Epithelial cell of esophagus (primary cell): ENCODE measurements at regions not wholly inside any gene's neighbourhood (a gene's known extent, or its start where the extent isn't known, plus 50 kb on each side); places are given as distances from the start of the nearest gene placed in this dataset.

Experiments used
- DNase-seq: peaks from one replicate; pipeline ENCODE4 v3.0.0; 2010; ENCODE audit warnings: low read depth
- H3K4me3 ChIP-seq: 2 replicates; pipeline ENCODE4 v1.5.1; 2011; ENCODE audit warnings: mild to moderate bottlenecking, low read length, control low read depth
- CTCF ChIP-seq: IDR thresholded peaks from 2 replicates; pipeline ENCODE4 v1.5.1; 2011; ENCODE audit warnings: low read depth, mild to moderate bottlenecking, low read length, control low read depth, inconsistent platforms; ENCODE audit not compliant: insufficient read depth; ENCODE audit errors: missing control alignments

GRCh38 chr5:120405923-120406322 lies 58.2 kb upstream of the PRR16 start:
- no peak for TF ChIP-seq CTCF
- peak; percentile 65 for DNase-seq
- H3K4me3 ChIP-seq = no peak overlapping the region

GRCh38 chr5:120413686-120414085 lies 50.4 kb upstream of the PRR16 start:
- peak; percentile 7 for DNase-seq
- TF ChIP-seq CTCF = no peak
- no peak overlapping the region for H3K4me3 ChIP-seq
